HG03039 (cell line): ENCODE measurements at regions not wholly inside any gene's neighbourhood (a gene's known extent, or its start where the extent isn't known, plus 50 kb on each side); places are given as distances from the start of the nearest gene placed in this dataset.
"Not testable (repeated sequence)": the region's sequence is repeated elsewhere in the genome, so short reads cannot be mapped to it uniquely, and the experiment has no call there.

Experiments used
- ATAC-seq: cut with Tn5 transposase; IDR thresholded peaks from one replicate; pipeline ENCODE4 v1.9.1; 2021; ENCODE audit warnings: mild to moderate bottlenecking, moderate library complexity; ENCODE audit not compliant: unreplicated experiment

DNA sequence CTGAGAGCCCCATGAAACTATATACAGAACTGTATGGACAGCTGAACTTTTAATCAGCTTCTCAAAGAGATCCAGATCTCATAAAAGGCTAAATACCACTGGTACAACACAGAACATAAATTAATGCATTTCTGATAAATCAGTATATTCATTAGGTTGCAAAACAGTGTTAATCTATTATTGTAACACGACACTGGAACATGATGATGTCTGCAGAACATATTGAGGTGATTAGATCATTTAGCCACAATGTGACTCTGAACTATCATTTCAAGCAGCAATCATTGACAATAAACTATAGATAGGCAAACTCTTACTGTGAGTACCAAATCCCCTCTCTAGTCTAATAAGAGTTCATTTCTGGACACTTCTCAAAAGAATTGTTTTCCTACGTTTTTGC, 50.3 kb downstream of the GASK1B start:
- ATAC-seq, result no peak

DNA sequence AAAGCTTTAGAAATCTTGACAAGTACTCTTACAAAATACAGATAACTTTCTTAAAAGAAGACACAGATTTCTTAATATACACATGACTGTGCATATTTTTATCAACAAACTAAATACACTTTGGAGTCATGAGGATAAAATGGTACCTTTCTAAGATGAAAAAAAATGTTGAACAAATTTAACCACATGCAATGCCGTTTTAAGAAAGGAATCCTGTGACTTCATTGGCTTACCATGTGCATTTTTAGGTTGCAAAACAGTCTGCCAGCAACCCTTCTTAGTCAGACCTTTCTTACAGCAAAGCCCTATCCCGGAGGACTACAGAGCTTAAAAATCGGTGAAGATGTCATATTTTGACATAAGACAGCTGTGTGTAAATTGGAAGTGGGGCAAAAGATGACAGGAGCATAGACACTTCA, 51.7 kb downstream of the GASK1B start:
- ATAC-seq, result no peak

DNA sequence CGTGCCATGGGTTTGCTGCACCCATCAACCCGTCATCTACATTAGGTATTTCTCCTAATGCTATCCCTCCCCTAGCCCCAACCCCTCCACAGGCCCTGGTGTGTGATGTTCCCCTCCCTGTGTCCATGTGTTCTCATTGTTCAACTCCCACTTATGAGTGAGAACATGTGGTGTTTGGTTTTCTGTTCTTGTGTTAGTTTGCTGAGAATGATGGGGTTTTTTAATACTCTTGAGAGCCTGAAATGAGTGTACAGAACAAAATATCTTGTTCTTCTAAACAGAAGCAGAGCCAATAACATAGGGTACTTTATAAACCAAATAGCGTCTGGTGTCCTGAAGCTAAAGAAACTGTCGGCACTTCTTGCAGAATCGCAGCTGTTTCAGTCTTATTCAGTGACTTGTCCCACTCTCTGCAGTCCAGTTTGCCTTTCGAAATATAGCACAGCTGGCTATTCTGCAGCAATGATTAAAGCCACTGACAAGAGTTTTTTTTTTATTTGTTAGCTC, 52.1 kb downstream of the GASK1B start:
- ATAC-seq, result not testable (repeated sequence)

DNA sequence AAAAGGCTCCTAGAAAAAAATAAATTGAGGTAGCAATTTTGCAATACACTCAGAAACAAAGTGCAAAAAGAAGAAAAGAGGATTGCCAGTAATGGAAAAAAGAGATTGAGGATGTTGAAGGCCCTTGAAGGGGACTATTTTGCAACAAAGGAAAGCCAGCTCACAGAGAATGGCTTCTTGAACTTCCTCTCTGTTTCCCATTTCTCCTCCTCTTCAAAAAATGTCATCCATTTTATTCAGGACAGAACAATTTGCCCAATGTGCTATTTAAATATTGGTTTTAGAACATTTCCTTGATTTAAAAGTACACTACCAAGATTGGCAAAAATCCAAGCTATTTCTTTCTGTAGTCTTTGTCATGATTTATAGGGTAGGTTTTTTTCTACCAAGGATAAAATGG, 60.2 kb downstream of the GASK1B start:
- ATAC-seq, result no peak

DNA sequence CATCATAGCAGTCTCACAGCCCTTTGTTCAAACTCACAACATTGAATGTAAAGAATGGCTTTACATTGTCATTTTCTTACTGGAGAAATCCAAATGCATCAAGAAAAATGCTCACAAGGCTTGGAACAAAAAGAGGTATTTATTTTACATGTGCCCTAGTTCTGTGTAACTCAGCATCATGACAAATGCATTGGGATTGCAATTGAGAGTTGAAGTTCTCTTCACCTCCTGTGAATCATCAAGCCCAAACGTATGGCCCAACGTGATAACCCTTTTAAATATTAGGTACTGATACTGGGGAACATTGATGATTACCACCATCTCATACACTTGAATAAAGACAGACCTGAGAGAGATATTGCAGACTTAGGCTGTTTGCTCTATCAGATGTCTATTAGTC, 61.6 kb downstream of the GASK1B start:
- ATAC-seq, result no peak

DNA sequence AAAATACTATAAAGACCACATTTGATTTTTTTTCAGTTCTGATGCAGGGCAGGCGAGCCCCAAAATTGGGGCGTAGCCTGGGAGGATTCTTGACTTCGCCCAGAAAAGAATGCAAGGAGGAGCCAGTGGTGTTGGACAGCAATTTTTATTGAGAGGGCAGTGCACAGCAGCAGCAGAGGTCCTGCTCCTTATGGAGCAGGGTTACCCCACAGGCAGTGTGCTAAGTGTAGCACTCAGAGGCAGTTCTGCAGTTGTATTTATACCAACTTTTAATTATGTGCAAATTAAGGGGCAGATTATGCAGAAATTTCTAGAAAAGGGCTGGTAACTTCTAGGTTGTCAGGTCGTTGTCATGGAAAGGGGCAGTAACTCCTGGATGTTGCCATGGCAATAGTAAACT, 69.9 kb downstream of the GASK1B start:
- ATAC-seq, result no peak

DNA sequence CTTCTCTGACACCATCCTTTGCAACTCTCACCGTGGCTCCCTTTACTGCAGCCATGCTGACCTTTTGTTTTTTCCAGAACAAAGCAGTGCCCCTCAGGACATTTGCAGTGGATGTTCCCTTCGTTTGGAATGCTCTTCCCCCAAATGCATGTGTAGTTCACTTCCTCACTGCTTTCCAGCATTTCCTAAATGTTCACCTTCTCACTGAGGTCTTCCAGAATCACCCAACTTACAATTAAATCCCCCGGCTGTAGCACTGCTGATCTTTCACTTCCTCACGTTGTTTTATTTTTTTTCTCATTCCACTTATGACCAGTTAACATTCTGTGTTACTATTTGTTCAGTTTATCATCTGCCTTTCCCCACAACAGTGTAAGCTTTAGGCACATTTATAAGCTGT, 73.1 kb downstream of the GASK1B start:
- ATAC-seq, result no peak

DNA sequence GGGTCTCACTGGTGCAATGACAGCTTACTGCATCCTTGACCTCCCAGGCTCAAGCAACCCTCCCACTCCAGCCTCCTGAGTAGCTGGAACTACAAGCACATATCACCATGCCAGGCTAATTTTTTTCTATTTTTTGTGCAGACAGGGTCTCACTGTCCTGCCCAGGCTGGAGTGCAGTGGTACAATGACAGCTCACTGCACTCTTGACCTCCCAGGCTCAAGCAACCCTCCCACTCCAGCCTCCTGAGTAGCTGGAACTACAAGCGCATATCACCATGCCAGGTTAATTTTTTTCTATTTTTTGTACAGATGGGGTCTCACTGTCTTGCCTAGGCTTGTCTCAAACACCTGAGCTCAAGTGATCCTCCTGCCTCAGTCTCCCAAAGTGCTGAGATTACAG, 74.0 kb downstream of the GASK1B start:
- ATAC-seq, result no peak

DNA sequence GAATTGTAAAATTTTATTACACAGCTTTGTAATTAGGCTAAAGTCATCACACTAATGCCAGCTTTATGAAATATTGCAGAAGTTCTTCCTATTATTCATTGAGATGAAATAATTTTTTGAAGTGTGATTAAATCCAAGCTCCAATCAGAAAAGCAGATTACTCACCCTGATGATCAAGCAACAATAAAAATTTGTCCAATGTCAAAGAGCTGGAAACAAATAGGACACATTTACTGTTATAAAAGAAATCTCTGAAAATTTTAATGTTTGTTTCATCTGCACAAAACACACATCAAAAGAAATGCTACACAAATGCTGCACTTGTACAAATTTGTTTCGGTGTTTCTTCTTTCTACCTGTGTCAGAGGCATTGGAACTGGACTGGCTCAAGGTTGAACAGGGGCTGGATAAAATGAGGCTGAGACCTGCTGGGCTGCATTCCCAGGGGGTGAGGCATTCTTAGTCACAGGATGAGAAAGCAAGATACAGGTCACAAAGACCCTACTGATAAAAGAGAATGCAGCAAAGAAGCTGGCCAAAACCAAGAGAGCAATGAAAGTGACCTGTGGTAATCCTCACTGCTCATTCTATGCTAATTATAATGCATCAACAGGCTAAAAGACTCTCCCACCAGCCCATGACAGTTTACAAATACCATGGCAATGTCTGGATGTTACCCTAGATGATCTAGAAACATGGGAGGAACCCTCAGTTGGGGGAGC, 78.3 kb downstream of the GASK1B start:
- no peak for ATAC-seq

DNA sequence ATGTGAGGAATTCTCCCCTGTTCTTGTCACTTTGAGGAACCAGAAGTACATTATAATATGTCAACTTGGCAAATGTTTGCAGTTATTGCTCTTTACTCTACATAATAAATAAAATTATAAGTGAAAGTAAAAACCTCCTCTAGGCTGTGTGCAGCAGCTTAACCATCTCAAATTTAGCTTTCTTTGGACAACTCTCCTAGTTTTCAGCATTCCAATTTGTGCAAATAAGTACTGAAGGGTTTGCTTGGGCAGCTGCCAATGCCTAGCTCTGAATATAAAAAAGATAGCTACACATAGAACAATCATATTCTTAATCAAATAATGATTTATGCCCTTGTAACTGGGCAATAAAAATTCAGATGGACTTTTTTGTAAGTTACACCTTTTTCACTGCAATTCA, 82.5 kb downstream of the GASK1B start:
- no peak for ATAC-seq

DNA sequence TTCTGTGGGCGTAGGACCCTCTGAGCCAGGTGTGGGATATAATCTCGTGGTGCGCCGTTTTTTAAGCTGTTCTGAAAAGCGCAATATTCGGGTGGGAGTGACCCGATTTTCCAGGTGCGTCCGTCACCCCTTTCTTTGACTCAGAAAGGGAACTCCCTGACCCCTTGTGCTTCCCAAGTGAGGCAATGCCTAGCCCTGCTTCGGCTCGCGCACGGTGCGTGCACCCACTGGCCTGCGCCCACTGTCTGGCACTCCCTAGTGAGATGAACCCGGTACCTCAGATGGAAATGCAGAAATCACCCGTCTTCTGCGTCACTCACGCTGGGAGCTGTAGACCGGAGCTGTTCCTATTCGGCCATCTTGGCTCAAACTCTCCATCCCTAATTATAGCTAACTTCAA, 82.9 kb downstream of the GASK1B start:
- ATAC-seq, result not testable (repeated sequence)

DNA sequence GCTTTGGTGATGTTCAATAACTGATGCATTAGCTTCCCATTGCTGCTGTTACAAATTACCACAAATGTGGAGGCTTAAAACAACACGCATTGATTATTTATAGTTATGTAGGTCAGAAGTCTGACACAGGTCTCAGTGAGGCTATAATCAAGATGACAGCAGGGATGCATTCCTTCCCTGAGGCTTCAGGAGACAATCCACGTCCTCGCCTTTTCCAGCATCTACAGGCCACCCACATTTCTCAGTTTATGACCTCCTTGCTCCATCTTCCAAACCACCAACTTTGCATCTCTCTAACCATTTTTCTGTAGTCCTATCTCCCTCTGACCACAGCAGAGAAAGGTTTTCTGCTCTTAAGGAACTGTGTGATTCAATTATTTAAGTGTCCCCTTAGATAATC, 92.5 kb downstream of the GASK1B start:
- ATAC-seq, result no peak

DNA sequence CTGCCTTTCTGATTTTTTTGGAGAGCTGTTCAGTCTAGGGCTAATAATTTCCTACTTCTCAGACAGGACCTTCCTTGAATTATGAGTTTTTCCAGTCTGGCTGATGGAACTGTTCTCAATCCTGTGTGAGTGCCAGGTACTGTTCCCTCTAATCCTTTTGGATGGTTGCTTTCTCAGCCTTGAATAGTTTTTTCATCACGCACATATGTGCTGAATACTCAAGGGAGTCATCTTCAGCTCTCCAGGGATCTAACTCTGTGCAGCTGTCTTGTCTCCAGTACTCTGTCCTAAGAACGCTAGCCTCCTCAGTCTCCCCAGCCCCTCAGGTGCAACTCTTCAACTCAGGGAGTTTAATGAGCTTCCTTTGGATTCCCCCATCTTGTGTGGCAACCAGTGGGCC, 93.2 kb downstream of the GASK1B start:
- no peak for ATAC-seq

DNA sequence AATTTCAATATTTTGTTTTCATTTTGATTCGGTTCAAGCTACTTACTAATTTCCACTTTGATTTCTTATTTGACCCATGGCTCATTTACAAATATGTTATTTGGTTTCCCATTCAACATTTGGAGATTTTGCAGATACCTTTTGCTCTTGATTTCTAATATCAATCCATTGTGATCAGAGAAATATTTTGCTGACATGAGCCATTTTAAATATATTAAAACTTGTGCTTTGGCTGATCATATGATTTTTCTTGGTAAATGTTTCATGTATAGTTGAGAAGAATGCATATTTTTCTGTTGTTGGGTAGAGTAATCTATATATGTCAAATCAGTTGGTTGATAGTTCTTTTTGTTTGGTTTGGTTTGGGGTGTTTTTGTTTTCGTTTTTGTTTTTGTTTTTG, 95.0 kb downstream of the GASK1B start:
- ATAC-seq, result no peak

DNA sequence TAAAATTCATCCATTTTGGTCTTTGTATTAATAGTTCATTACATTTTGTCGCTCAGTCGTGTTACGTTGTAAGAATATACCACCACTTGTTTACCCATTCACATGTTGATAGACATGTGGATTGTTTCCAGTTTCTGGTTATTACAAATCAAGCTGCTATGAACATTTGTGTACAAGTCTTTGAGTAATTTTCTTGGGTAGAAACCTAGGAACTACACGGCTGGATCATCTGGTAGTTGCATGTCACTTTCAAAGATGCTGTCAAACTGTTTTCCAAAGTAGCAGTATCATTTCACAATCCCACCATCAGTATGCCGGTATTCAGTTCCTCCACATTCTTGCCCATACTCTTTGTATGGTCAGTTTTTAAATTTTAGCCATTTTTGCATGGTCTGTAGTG, 98.0 kb downstream of the GASK1B start:
- ATAC-seq, result no peak

DNA sequence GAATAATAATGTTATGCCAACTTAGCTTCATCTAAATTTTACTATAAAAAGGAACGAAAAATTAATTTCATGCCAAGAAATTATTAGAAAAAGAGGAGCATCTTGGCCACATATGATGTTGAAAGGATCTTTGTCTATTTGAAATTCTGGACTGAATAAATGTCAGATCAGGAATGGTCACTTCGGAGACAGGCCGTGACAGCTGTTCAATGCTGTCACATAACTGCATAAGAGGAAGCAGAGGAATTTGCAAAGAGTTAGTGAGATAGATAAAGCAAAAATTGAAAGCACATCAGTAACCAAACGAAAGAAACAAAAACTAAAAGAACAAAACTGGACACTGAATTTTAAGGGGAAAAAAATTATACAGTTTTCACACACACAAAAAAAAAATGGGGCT, 100.9 kb downstream of the GASK1B start:
- ATAC-seq, result no peak

DNA sequence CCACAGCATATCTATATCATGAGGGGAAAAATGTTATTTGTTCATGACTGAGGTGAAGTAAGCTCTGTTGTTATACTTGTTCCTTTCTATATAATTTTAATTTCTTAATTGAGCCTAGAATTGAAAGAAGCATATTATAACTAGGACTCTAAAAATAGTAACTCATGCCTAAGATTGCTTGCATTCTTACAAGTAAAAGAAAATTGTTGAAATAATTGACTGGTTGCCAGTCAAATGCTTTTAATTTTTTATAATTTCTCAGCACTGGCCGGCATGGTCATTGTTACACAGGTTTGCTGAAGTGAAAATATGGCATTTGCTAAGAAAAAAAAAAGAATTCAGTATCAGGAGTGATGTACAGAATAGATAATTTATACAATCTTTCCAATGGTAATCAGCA, 104.8 kb downstream of the GASK1B start:
- ATAC-seq, result no peak

DNA sequence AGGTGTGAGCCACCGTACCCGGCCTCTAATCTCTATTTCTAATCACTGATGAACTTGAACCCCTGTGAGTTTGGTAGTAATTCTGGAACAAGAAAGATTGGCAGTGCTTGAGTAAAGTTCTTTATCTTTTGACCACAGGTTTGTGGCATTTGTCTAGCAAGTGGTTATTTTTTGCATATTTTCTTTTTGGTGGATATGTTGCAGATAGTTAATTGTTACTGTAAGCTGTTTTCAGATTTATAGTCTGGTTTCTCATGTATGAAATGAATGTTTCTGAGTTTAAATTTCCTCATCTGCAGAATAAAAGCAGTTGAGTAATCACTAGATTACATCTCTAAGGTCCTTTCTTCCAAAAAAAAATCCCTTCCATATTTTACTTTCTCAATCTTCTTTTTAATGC, 105.2 kb downstream of the GASK1B start:
- no peak for ATAC-seq

DNA sequence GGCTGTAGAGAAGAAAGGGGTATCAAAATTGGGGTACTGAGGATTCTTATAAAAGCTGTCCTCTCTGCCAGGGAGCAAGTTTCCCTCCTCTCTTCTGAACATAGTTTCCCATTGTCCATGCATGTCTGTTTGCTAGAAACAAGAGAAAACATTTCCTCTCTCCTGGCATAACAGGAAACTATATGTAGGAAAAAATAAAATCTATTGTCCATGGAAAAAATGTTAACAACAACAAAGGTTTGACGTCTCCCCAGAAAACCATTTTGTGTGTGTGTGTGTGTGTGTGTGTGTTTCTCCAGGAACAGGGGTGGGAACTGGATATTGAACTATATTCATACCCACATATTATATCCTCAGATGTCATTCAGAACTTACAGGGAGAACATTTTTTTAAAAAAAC, 107.2 kb downstream of the GASK1B start:
- no peak for ATAC-seq

DNA sequence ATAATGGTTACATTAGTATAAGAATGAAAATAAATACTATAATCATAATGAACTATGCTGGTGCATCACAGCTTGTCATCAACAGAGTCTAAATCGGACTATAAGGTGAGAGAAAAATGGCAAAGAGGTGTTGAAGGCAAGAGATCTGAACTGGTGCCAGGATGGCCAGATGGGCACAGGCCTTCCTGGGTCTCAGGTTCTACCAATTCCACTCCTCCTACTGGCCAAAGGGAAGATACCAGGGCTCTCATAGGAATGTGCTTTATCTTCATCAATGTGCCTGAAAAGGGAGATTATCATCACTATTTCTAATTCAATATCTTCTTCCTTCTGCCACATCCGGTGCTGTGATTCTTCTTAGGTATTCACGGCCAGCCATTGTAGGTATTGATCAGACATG, 107.6 kb downstream of the GASK1B start:
- no peak for ATAC-seq

DNA sequence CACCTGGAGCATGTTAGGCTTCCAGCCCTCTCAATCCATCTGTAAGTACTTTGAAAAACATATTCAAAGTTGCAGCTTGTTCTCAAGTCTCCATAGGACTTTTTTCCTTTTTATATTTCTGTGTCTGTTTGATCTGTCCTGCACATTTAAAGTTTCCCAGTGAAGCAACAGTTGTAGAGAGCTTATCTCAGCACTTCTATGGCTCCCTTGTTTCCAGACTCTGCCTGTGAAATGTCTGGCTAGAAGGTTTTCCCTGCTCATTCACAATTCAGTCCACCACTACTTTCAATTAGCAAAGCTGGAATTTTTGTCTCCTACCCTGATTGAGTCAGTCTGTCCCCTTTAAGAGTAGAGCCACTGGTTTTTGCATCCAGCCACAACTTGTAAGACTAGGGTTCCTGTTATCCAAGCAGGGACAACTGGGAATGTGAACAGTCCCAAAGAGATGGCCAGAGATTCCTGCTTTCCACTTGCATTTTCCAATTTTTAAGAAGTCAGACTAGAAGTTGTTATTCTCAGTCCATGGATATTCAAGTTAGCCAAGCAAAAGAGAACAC, 116.1 kb downstream of the GASK1B start:
- no peak for ATAC-seq

DNA sequence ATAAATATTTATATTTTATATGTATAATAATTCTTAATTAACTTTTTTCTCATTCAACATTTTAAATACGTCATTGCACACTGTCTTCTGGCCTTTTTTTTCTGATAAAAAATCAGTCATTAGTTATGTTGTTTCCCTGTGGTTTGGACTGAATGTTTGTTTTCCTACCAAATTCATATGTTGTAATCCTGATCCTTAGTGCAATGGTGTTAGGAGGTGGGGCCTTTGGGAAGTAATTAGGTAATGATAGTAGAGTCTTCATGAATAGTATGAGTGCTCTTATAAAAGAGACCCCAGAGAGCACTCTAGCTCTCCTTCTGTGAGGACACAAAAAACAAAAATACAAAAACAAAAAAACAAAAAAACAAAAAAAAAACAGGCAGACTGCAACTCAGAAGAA, 117.2 kb downstream of the GASK1B start:
- no peak for ATAC-seq

DNA sequence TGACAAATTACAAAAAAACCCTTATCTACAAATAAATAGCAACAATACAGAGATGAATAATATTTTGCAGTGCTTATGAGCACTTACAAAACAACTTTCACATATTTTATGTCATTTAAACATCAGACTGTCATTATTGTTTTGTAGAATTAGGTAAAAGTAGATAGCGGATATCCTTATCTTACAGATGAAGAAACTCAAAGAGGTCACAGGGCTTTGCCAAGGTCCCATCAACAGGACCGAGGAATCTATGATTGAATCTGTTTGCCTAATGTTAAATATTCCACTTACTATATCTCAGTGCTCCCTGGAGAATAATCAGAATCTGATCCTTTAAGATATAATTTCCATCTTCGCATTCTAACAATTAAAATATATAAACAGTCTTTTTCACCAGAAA, 119.0 kb downstream of the GASK1B start:
- ATAC-seq, result no peak
